ENCODE measurements at regions not wholly inside any gene's neighbourhood (a gene's known extent, or its start where the extent isn't known, plus 50 kb on each side); places are given as distances from the start of the nearest gene placed in this dataset.

DNA sequence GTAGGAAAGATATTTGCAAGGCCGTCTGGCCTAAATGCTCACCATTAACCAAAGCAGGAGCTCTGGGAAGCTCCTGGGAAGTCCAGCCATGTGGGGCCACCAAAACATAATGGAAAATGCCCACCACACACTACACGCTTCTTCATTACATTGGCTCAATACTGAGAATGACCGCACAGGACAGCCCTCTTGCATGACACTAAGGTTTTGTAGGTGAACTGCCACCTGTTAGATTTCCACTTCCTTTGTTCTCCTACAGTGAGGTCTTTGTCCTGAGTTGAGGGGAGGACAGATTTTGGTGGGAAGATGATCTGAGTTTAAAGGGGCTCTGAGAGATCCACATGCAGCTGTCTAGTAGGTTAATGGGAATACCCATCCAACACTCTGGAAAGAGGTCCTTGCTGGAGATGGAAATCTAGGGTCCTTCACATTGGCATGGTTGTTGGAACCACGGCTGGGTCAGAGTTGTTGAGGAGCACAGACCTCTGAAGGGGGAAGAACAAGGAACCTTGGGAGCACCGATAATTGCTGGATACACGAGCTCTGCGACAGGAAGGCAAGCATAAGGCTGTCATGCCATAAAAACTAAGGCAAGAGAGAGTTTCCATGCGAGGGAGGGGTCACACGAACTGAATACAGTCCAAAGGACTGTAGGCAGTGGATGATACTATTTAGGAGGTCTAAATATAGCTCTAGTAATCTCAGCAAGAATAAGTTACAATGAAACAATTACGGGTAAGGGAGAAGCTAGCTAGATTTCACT, 105.5 kb upstream of the IRF2BP2 start:
- TF ChIP-seq, protein P1, sequence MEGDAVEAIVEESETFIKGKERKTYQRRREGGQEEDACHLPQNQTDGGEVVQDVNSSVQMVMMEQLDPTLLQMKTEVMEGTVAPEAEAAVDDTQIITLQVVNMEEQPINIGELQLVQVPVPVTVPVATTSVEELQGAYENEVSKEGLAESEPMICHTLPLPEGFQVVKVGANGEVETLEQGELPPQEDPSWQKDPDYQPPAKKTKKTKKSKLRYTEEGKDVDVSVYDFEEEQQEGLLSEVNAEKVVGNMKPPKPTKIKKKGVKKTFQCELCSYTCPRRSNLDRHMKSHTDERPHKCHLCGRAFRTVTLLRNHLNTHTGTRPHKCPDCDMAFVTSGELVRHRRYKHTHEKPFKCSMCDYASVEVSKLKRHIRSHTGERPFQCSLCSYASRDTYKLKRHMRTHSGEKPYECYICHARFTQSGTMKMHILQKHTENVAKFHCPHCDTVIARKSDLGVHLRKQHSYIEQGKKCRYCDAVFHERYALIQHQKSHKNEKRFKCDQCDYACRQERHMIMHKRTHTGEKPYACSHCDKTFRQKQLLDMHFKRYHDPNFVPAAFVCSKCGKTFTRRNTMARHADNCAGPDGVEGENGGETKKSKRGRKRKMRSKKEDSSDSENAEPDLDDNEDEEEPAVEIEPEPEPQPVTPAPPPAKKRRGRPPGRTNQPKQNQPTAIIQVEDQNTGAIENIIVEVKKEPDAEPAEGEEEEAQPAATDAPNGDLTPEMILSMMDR (IDR thresholded peaks at IDR 0.05): no peak
- no peak for TF ChIP-seq EZH2 (IDR thresholded peaks at IDR 0.05; ENCODE audit: borderline replicate concordance, insufficient read depth, low read depth, low read length, poor library complexity, severe bottlenecking)
